DND-41 (cell line): ENCODE measurements at regions not wholly inside any gene's neighbourhood (a gene's known extent, or its start where the extent isn't known, plus 50 kb on each side); places are given as distances from the start of the nearest gene placed in this dataset.

ENCODE experiments used
- ATAC-seq: fragments of 200-7000 bp; cut with Tn5 transposase; 3 replicates; pipeline ENCODE4 v1.9.1; 2021; ENCODE audit warnings: low read depth; ENCODE audit not compliant: insufficient read depth
- DNase-seq: peaks from one replicate; pipeline ENCODE4 v3.0.0-alpha.2; 2020
- H2AFZ ChIP-seq: 2 replicates; pipeline ENCODE4 v1.6.0; 2012; ENCODE audit warnings: low read depth, low read length
- H3K27ac ChIP-seq: 2 replicates; pipeline ENCODE4 v1.5.1; 2012; ENCODE audit warnings: low read length, inconsistent platforms
- H3K27me3 ChIP-seq: fragments of 200-600 bp; sonication (generic); 2 replicates; pipeline ENCODE4 v1.6.0; 2012; ENCODE audit warnings: low read length, mild to moderate bottlenecking, inconsistent platforms; ENCODE audit not compliant: insufficient read depth, poor library complexity
- H3K36me3 ChIP-seq: 2 replicates; pipeline ENCODE4 v1.5.1; 2012; ENCODE audit warnings: low read length, inconsistent platforms; ENCODE audit not compliant: insufficient read depth
- H3K4me1 ChIP-seq: 2 replicates; pipeline ENCODE4 v1.5.1; 2012; ENCODE audit warnings: mild to moderate bottlenecking, low read length; ENCODE audit not compliant: insufficient read depth
- H3K4me2 ChIP-seq: 2 replicates; pipeline ENCODE4 v1.6.0; 2012; ENCODE audit warnings: mild to moderate bottlenecking, moderate library complexity, low read length, inconsistent platforms; ENCODE audit not compliant: insufficient read depth
- H3K4me3 ChIP-seq, 2 experiments: fragments of 200-600 bp in 1 of 2; shearing (Covaris generic) in 1 of 2; 2 replicates each; pipeline ENCODE4 v1.5.1; 2012 to 2016; ENCODE audit warnings: inconsistent platforms in 2 of 2, low read length in 2 of 2, mild to moderate bottlenecking in 2 of 2, low read depth in 1 of 2, moderate library complexity in 1 of 2
- H3K79me2 ChIP-seq: 2 replicates; pipeline ENCODE4 v1.6.0; 2012; ENCODE audit warnings: low read length, inconsistent platforms; ENCODE audit not compliant: insufficient read depth
- H3K9ac ChIP-seq: 2 replicates; pipeline ENCODE4 v1.6.0; 2012; ENCODE audit warnings: low read depth, mild to moderate bottlenecking, inconsistent platforms, low read length, moderate library complexity
- H3K9me3 ChIP-seq: 2 replicates; pipeline ENCODE4 v1.5.1; 2012; ENCODE audit warnings: low read length, moderate library complexity, mild to moderate bottlenecking, inconsistent platforms; ENCODE audit not compliant: insufficient read depth, severe bottlenecking
- H4K20me1 ChIP-seq: 2 replicates; pipeline ENCODE4 v1.6.0; 2012; ENCODE audit warnings: low read length; ENCODE audit not compliant: insufficient read depth
- EZH2 ChIP-seq: IDR thresholded peaks from 3 replicates; pipeline ENCODE4 v1.6.1; 2012; ENCODE audit warnings: borderline replicate concordance, low read depth, mild to moderate bottlenecking, moderate library complexity, low read length, inconsistent platforms; ENCODE audit not compliant: severe bottlenecking
- TF ChIP-seq, protein P1 (sequence below): IDR thresholded peaks from 2 replicates; pipeline ENCODE4 v1.5.1; 2012; ENCODE audit warnings: borderline replicate concordance, low read length, moderate library complexity, mild to moderate bottlenecking; ENCODE audit not compliant: poor library complexity, severe bottlenecking; ENCODE audit errors: extremely low read depth

DNA sequence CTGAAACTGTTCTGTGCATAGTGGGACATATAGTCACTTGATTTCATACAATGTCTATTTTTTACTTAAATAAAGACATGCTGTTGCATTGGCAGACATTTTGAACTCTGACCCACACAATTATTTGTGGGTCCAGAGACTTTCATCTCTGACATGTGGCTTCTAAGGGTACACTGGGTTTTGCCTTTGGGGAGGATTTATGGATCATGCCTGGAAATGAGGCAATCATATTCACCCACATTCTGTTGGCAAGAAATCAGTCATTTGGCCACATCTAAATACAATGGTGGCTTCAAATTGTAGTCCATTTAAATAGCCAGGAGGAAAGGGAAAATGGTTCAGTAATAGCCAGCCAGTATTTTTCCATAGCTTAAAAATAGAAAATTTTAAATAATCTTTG lies 238.3 kb upstream of the KLF12 start:
- Histone ChIP-seq H4K20me1 (no peaks in the 10 kb centered on the region), H3K79me2 (no peaks in the 10 kb centered on the region), H2AFZ (no peak overlapping the region), H3K4me1 (peaks cover 4% of the 10 kb centered on the region), H3K27ac (no peak overlapping the region), H3K4me3 (no peak overlapping the region), H3K9ac (no peak overlapping the region), H3K9me3 (no peaks in the 10 kb centered on the region), H3K27me3 (no peaks in the 10 kb centered on the region), H3K4me2 (no peak overlapping the region), H3K36me3 (no peaks in the 10 kb centered on the region)
- ATAC-seq (no peak), DNase-seq (no peak)
- TF ChIP-seq EZH2, result no peak
- TF ChIP-seq, protein P1, sequence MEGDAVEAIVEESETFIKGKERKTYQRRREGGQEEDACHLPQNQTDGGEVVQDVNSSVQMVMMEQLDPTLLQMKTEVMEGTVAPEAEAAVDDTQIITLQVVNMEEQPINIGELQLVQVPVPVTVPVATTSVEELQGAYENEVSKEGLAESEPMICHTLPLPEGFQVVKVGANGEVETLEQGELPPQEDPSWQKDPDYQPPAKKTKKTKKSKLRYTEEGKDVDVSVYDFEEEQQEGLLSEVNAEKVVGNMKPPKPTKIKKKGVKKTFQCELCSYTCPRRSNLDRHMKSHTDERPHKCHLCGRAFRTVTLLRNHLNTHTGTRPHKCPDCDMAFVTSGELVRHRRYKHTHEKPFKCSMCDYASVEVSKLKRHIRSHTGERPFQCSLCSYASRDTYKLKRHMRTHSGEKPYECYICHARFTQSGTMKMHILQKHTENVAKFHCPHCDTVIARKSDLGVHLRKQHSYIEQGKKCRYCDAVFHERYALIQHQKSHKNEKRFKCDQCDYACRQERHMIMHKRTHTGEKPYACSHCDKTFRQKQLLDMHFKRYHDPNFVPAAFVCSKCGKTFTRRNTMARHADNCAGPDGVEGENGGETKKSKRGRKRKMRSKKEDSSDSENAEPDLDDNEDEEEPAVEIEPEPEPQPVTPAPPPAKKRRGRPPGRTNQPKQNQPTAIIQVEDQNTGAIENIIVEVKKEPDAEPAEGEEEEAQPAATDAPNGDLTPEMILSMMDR, result no peak

DNA sequence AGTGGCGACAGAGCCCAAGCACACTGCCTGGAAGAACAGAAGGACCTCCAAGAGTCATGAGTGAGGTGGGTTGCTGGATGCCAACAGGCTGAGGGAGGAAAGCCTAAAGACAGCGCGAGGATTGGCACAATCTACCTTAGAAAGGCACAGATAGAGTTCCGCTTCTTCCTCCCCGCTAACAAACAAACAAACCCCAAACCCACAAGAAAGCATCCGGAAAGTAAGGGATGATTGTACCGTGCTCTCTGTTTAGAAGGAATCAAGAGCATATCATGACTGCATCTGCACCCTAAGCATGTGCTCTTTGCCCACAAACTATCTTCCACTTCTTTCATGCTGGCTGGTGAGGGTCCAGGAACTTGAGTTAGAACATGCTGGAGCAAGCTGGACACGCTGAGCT lies 233.0 kb upstream of the KLF12 start:
- Histone ChIP-seq H3K27me3 (no peaks in the 10 kb centered on the region), H3K4me3 (no peak overlapping the region), H3K9ac (no peak overlapping the region), H3K27ac (no peak overlapping the region), H2AFZ (peak overlapping the region; percentile 35; the same call in 1 of the 2 replicates), H4K20me1 (no peaks in the 10 kb centered on the region), H3K9me3 (no peaks in the 10 kb centered on the region), H3K79me2 (no peaks in the 10 kb centered on the region), H3K4me2 (peak overlapping the region; percentile 18; the same call in 1 of the 2 replicates), H3K36me3 (no peaks in the 10 kb centered on the region), H3K4me1 (peaks cover 13% of the 10 kb centered on the region)
- ATAC-seq, result peak; percentile 88
- no peak for TF ChIP-seq EZH2
- TF ChIP-seq, protein P1, result no peak
- peak; percentile 42 for DNase-seq

DNA sequence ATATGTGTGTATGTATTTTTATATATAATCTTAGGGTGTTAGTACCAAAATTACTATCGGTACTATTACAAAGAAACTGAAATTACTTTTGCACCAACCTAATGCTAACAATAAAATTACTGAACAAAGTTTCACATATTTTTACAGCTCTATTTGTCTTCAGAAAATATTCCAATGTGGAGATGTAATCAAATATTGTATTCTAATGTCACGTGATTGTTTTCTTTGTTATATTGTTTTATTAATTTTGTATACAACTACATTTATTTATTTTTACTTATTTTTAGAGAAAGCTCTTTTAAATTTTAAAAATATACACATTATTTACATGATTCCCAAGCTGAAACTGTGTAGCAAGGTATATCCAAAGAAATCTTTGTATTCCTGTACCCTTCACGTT lies 227.1 kb upstream of the KLF12 start:
- H3K9ac ChIP-seq, result no peak overlapping the region
- H3K9me3 ChIP-seq, result no peaks in the 10 kb centered on the region
- H3K4me1 ChIP-seq, result no peaks in the 10 kb centered on the region
- no peak overlapping the region for H3K27ac ChIP-seq
- no peak overlapping the region for H3K4me3 ChIP-seq
- no peak overlapping the region for H3K4me2 ChIP-seq
- DNase-seq (no peak), ATAC-seq (no peak)
- no peaks in the 10 kb centered on the region for H3K36me3 ChIP-seq
- no peaks in the 10 kb centered on the region for H3K79me2 ChIP-seq
- H4K20me1 ChIP-seq, result no peaks in the 10 kb centered on the region
- no peaks in the 10 kb centered on the region for H3K27me3 ChIP-seq
- TF ChIP-seq EZH2, result no peak
- TF ChIP-seq, protein P1, result no peak
- no peak overlapping the region for H2AFZ ChIP-seq

DNA sequence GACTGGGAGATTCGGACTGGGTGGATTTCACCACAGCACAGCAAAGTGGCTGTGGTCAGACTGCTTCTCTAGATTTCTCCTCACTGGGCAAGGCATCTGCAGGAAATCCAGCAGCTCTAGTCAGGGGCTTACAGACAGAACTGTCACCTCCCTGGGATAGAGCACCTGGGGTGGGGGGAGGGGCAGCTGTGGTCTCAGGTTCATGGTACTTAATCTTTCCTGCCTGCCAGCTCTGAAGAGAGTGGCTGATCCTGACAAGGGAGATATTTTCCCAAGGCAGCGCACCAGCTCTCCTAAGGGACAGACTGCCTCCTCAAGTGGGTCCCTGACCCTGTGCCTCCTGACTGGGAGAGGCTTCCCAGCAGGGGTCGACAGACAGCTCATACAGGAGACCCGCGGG lies 212.8 kb upstream of the KLF12 start:
- DNase-seq, result no peak
- Histone ChIP-seq H3K9ac (no peak overlapping the region), H3K4me1 (no peaks in the 10 kb centered on the region), H3K27me3 (no peaks in the 10 kb centered on the region), H3K4me3 (no peak overlapping the region), H3K36me3 (no peaks in the 10 kb centered on the region), H3K4me2 (no peak overlapping the region), H3K79me2 (no peaks in the 10 kb centered on the region), H2AFZ (no peak overlapping the region), H3K27ac (no peak overlapping the region), H4K20me1 (no peaks in the 10 kb centered on the region), H3K9me3 (no peaks in the 10 kb centered on the region)
- no peak for ATAC-seq
- TF ChIP-seq, protein P1, result no peak
- no peak for TF ChIP-seq EZH2
